Upper lobe of left lung (tissue), 4 donors: ENCODE measurements at regions not wholly inside any gene's neighbourhood (a gene's known extent, or its start where the extent isn't known, plus 50 kb on each side); places are given as distances from the start of the nearest gene placed in this dataset.

Experiments
- EP300 ChIP-seq, 4 donors: sonication (generic); formaldehyde crosslinking; IDR thresholded peaks; one replicate each; pipeline ENCODE4 v1.5.1; 2017; ENCODE audit warnings: antibody characterized with exemption in 4 of 4, control low read depth in 2 of 4
- POLR2A ChIP-seq, 4 donors: fragments of 450-650 bp; IDR thresholded peaks; one replicate each; pipeline ENCODE4 v1.5.1; 2016 to 2017; ENCODE audit warnings: antibody characterized with exemption in 4 of 4, mild to moderate bottlenecking in 2 of 4

GRCh38 chr2:128531856-128532255, 213.2 kb upstream of the HS6ST1 start:
- TF ChIP-seq EP300 (IDR thresholded peaks at IDR 0.05) (no peak), POLR2A (IDR thresholded peaks at IDR 0.05) (no peak)
